ENCODE measurements at regions not wholly inside any gene's neighbourhood (a gene's known extent, or its start where the extent isn't known, plus 50 kb on each side); places are given as distances from the start of the nearest gene placed in this dataset.

DNA sequence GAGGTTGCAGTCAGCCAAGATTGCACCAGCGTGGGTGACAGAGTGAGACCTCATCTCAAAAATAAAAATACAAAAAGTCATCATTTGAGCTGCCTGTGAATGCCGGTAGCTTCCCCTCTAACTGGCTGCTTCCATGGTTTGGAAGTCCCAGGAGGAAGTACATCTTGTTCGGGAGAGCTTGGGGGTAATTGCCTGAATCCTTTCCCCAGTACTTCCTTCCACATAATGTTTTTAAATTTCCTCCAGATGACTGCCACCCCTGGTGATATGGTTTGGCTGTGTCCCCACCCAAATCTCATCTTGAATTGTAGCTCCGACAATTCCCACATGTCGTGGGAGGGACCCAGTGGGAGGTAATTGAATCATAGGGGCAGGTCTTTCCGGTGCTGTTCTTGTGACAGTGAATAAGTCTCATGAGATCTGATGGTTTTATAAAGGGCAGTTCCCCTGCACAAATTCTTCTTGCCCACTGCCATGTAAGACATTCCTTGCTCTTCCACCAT lies 87.2 kb downstream of the SPRING1 start:
- TF ChIP-seq CTCF (IDR thresholded peaks at IDR 0.05) (no peak), POLR2A (IDR thresholded peaks at IDR 0.05) (no peak)

All from thyroid gland (tissue), 4 donors.